ENCODE measurements at regions not wholly inside any gene's neighbourhood (a gene's known extent, or its start where the extent isn't known, plus 50 kb on each side); places are given as distances from the start of the nearest gene placed in this dataset.

DNA sequence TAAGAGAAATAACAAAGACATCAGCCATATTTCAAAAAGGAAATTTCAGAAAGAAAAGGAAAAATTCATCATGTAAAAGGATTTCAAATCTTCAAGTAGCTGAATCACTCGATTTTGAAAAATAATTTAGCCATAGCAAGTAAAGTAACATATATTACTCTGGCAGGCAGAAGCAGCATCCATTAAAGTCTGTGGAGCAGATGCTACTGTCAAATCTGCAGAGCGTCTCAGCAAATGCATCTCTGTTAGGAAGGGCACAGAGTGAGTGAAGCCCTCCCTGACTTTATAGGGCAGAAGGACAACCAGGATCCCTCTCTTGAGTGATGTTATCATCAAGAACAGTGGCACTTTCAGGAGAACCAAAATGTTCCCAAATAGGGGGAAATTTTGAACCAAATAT is 445.5 kb downstream of the EFNB2 start:
- TF ChIP-seq ZBTB7A (IDR thresholded peaks at IDR 0.05; ENCODE audit: low read depth) (no peak), EP300 (IDR thresholded peaks at IDR 0.05; ENCODE audit: borderline replicate concordance) (no peak), NFIC (IDR thresholded peaks at IDR 0.05) (no peak), CEBPB (IDR thresholded peaks at IDR 0.05) (no peak), RAD21 (IDR thresholded peaks at IDR 0.05; ENCODE audit: low read depth) (no peak), TAF1 (IDR thresholded peaks at IDR 0.05; ENCODE audit: low read depth) (no peak), TEAD4 (IDR thresholded peaks at IDR 0.05) (no peak), TCF12 (IDR thresholded peaks at IDR 0.05; ENCODE audit: low read depth) (no peak), EGR1 (IDR thresholded peaks at IDR 0.05) (no peak), CREB1 (IDR thresholded peaks at IDR 0.05; ENCODE audit: low read depth) (no peak), YY1 (IDR thresholded peaks at IDR 0.05; ENCODE audit: low read depth) (no peak), FOXM1 (IDR thresholded peaks at IDR 0.05; ENCODE audit: borderline replicate concordance, low read depth) (no peak)
- TF ChIP-seq, protein P1, sequence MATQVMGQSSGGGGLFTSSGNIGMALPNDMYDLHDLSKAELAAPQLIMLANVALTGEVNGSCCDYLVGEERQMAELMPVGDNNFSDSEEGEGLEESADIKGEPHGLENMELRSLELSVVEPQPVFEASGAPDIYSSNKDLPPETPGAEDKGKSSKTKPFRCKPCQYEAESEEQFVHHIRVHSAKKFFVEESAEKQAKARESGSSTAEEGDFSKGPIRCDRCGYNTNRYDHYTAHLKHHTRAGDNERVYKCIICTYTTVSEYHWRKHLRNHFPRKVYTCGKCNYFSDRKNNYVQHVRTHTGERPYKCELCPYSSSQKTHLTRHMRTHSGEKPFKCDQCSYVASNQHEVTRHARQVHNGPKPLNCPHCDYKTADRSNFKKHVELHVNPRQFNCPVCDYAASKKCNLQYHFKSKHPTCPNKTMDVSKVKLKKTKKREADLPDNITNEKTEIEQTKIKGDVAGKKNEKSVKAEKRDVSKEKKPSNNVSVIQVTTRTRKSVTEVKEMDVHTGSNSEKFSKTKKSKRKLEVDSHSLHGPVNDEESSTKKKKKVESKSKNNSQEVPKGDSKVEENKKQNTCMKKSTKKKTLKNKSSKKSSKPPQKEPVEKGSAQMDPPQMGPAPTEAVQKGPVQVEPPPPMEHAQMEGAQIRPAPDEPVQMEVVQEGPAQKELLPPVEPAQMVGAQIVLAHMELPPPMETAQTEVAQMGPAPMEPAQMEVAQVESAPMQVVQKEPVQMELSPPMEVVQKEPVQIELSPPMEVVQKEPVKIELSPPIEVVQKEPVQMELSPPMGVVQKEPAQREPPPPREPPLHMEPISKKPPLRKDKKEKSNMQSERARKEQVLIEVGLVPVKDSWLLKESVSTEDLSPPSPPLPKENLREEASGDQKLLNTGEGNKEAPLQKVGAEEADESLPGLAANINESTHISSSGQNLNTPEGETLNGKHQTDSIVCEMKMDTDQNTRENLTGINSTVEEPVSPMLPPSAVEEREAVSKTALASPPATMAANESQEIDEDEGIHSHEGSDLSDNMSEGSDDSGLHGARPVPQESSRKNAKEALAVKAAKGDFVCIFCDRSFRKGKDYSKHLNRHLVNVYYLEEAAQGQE (IDR thresholded peaks at IDR 0.05; ENCODE audit: low read depth), result no peak
- TF ChIP-seq, protein P2, sequence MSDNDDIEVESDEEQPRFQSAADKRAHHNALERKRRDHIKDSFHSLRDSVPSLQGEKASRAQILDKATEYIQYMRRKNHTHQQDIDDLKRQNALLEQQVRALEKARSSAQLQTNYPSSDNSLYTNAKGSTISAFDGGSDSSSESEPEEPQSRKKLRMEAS (IDR thresholded peaks at IDR 0.05), result no peak
- TF ChIP-seq, protein P3, sequence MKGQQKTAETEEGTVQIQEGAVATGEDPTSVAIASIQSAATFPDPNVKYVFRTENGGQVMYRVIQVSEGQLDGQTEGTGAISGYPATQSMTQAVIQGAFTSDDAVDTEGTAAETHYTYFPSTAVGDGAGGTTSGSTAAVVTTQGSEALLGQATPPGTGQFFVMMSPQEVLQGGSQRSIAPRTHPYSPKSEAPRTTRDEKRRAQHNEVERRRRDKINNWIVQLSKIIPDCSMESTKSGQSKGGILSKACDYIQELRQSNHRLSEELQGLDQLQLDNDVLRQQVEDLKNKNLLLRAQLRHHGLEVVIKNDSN (IDR thresholded peaks at IDR 0.05), result no peak

DNA sequence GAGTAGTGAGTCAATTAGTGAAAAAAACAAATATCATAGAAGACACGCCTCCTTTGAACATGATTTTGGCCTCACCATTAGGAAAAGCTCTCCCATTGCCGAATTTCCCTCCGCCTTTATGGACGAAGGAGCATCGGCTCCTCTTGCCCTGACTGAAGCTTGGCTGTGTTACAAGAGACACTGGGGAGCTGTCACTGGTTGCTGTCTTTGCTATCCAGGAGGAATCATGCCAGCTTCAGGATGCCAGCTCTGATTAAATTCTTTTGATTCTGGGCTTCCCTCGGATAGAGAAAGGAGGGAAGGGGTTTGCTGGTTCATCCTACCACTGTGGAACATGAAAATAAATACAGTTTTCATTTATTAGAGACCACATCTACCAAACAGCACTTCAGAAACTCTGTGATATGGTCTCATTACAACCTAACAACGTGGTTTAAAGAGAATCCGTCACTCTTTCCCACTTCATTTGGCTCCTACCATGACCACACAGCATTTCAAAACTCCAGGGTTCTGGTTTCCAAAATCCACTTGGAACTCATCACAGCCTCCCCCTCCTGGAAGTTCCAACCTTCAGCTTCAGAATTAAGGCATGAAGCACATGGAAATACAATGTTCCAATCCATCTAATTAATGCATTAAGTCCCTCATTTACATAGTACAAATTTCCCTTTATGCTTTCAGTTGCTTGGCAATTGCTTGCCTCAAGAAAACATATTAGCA is 446.0 kb downstream of the EFNB2 start:
- no peak for TF ChIP-seq ZBTB7A (IDR thresholded peaks at IDR 0.05; ENCODE audit: low read depth)
- no peak for TF ChIP-seq YY1 (IDR thresholded peaks at IDR 0.05; ENCODE audit: low read depth)
- TF ChIP-seq RAD21 (IDR thresholded peaks at IDR 0.05; ENCODE audit: low read depth), result no peak
- TF ChIP-seq EGR1 (IDR thresholded peaks at IDR 0.05), result no peak
- TF ChIP-seq, protein P3 (IDR thresholded peaks at IDR 0.05), result no peak
- TF ChIP-seq, protein P2 (IDR thresholded peaks at IDR 0.05), result no peak
- no peak for TF ChIP-seq FOXM1 (IDR thresholded peaks at IDR 0.05; ENCODE audit: borderline replicate concordance, low read depth)
- no peak for TF ChIP-seq NFIC (IDR thresholded peaks at IDR 0.05)
- no peak for TF ChIP-seq EP300 (IDR thresholded peaks at IDR 0.05; ENCODE audit: borderline replicate concordance)
- TF ChIP-seq TCF12 (IDR thresholded peaks at IDR 0.05; ENCODE audit: low read depth), result no peak
- no peak for TF ChIP-seq CEBPB (IDR thresholded peaks at IDR 0.05)

DNA sequence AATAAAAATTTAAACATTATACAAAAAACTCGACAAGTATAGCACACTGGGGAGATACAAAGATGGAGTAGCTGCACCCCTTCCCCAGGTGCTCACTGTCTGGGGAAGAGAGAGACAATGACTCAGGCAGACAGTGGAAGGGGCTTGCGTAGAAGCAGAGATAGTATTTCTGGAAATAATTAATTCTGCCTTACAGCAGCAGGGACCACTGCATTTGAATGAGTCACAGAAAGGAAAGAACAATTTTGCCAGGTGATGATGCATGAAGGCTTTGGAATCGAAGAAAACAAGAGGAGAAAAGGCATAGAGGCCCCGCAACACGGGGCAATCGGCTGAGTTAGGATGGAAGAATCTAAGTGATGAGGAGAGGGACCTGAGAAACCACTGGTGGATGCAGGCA is 447.4 kb downstream of the EFNB2 start:
- TF ChIP-seq CEBPB (IDR thresholded peaks at IDR 0.05), result no peak
- no peak for TF ChIP-seq TEAD4 (IDR thresholded peaks at IDR 0.05)
- no peak for TF ChIP-seq CREB1 (IDR thresholded peaks at IDR 0.05; ENCODE audit: low read depth)
- TF ChIP-seq, protein P2 (IDR thresholded peaks at IDR 0.05), result no peak
- TF ChIP-seq EGR1 (IDR thresholded peaks at IDR 0.05), result no peak
- TF ChIP-seq, protein P3 (IDR thresholded peaks at IDR 0.05), result no peak
- no peak for TF ChIP-seq YY1 (IDR thresholded peaks at IDR 0.05; ENCODE audit: low read depth)
- TF ChIP-seq, protein P1 (IDR thresholded peaks at IDR 0.05; ENCODE audit: low read depth), result no peak

DNA sequence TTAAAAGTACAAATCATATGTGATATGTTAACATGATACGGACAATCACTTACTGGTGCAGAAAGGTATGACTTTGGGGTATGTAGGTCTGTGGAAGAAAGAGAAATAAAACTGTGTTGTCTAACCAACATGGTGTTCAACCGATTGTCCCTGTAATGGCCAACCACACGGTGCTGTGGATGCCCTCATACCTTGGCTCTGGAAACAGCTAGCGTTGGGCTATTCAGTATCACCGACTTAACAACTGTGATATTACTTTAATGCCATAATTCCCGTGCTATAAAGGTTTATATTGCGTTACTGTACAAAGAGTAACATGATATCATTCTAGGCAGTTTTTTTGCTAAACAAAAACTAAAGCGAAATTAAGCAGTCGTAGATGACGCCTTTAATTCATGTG is 448.3 kb downstream of the EFNB2 start:
- TF ChIP-seq NFIC (IDR thresholded peaks at IDR 0.05) (no peak), TAF1 (IDR thresholded peaks at IDR 0.05; ENCODE audit: low read depth) (no peak), YY1 (IDR thresholded peaks at IDR 0.05; ENCODE audit: low read depth) (no peak), TEAD4 (IDR thresholded peaks at IDR 0.05) (no peak), FOXM1 (IDR thresholded peaks at IDR 0.05; ENCODE audit: borderline replicate concordance, low read depth) (no peak), EGR1 (IDR thresholded peaks at IDR 0.05) (no peak), ZBTB7A (IDR thresholded peaks at IDR 0.05; ENCODE audit: low read depth) (no peak), CEBPB (IDR thresholded peaks at IDR 0.05) (no peak)
- TF ChIP-seq, protein P1 (IDR thresholded peaks at IDR 0.05; ENCODE audit: low read depth), result no peak
- TF ChIP-seq, protein P3 (IDR thresholded peaks at IDR 0.05), result no peak
